Duodenal mucosa (tissue), 2 donors: ENCODE measurements at regions not wholly inside any gene's neighbourhood (a gene's known extent, or its start where the extent isn't known, plus 50 kb on each side); places are given as distances from the start of the nearest gene placed in this dataset.
"Not testable (repeated sequence)": the region's sequence is repeated elsewhere in the genome, so short reads cannot be mapped to it uniquely, and the experiment has no call there.

ENCODE experiments used
- H3K27ac ChIP-seq: one replicate; pipeline ENCODE4 v1.7.0; 2013; ENCODE audit warnings: low read depth, low read length
- H3K27me3 ChIP-seq, 2 donors: one replicate each; pipeline ENCODE4 v1.7.0; 2013; ENCODE audit warnings: low read length in 2 of 2, control low read depth in 1 of 2; ENCODE audit not compliant: insufficient read depth in 2 of 2, control insufficient read depth in 1 of 2
- H3K36me3 ChIP-seq, 2 donors: one replicate each; pipeline ENCODE4 v1.7.0; 2013; ENCODE audit warnings: low read length in 2 of 2, control low read depth in 1 of 2; ENCODE audit not compliant: insufficient read depth in 2 of 2, control insufficient read depth in 1 of 2
- H3K4me1 ChIP-seq, 2 donors: one replicate each; pipeline ENCODE4 v1.7.0; 2013; ENCODE audit warnings: low read length in 2 of 2, control low read depth in 1 of 2; ENCODE audit not compliant: insufficient read depth in 2 of 2, control insufficient read depth in 1 of 2
- H3K4me3 ChIP-seq, 2 donors: one replicate each; pipeline ENCODE4 v1.7.0; 2013; ENCODE audit warnings: low read length in 2 of 2, low read depth in 1 of 2
- H3K9ac ChIP-seq, 2 donors: one replicate each; pipeline ENCODE4 v1.7.0; 2013; ENCODE audit warnings: low read length in 2 of 2, low read depth in 1 of 2
- H3K9me3 ChIP-seq, 2 donors: one replicate each; pipeline ENCODE4 v1.7.0; 2013; ENCODE audit warnings: low read length in 2 of 2, control low read depth in 1 of 2; ENCODE audit not compliant: control insufficient read depth in 1 of 2

- Histone ChIP-seq H3K27me3 (no peaks in the 10 kb centered on the region), H3K4me1 (no peaks in the 10 kb centered on the region), H3K4me3 (no peak overlapping the region), H3K9me3 (no peaks in the 10 kb centered on the region), H3K27ac (no peak overlapping the region), H3K36me3 (no peaks in the 10 kb centered on the region), H3K9ac (no peak overlapping the region)
These were observed 391.0 kb downstream of the PTPRC start for GRCh38 chr1:199029855-199030254.

- H3K9me3 ChIP-seq, H3K9ac ChIP-seq, H3K4me1 ChIP-seq, H3K36me3 ChIP-seq, H3K27ac ChIP-seq, H3K27me3 ChIP-seq, H3K4me3 ChIP-seq: not testable (repeated sequence)
These were observed 391.7 kb downstream of the PTPRC start for GRCh38 chr1:199030541-199030940.

- not testable (repeated sequence) for H3K27ac ChIP-seq, H3K36me3 ChIP-seq, H3K27me3 ChIP-seq, H3K4me1 ChIP-seq, H3K9ac ChIP-seq, H3K4me3 ChIP-seq, H3K9me3 ChIP-seq
These were observed 392.3 kb downstream of the PTPRC start for GRCh38 chr1:199031170-199031569.

GRCh38 chr1:199032479-199032878 lies 393.6 kb downstream of the PTPRC start:
- not testable (repeated sequence) for H3K27ac ChIP-seq, H3K4me1 ChIP-seq, H3K9me3 ChIP-seq, H3K9ac ChIP-seq, H3K27me3 ChIP-seq, H3K36me3 ChIP-seq, H3K4me3 ChIP-seq

- H3K27ac ChIP-seq = no peak overlapping the region
- H3K36me3 ChIP-seq = no peaks in the 10 kb centered on the region
- no peak overlapping the region for H3K9ac ChIP-seq
- H3K4me1 ChIP-seq = no peaks in the 10 kb centered on the region
- no peak overlapping the region for H3K4me3 ChIP-seq
- H3K9me3 ChIP-seq = no peaks in the 10 kb centered on the region
- H3K27me3 ChIP-seq = no peaks in the 10 kb centered on the region
These were observed 394.8 kb downstream of the PTPRC start for GRCh38 chr1:199033661-199034060.

- Histone ChIP-seq H3K9ac (no peak overlapping the region), H3K36me3 (no peaks in the 10 kb centered on the region), H3K4me1 (no peaks in the 10 kb centered on the region), H3K27me3 (no peaks in the 10 kb centered on the region), H3K9me3 (no peaks in the 10 kb centered on the region), H3K4me3 (no peak overlapping the region), H3K27ac (no peak overlapping the region)
These were observed 399.3 kb downstream of the PTPRC start for GRCh38 chr1:199038156-199038555.

- H3K4me1 ChIP-seq = no peaks in the 10 kb centered on the region
- H3K36me3 ChIP-seq = no peaks in the 10 kb centered on the region
- no peaks in the 10 kb centered on the region for H3K27me3 ChIP-seq
- H3K4me3 ChIP-seq = no peak overlapping the region
- no peaks in the 10 kb centered on the region for H3K9me3 ChIP-seq
- no peak overlapping the region for H3K27ac ChIP-seq
- no peak overlapping the region for H3K9ac ChIP-seq
These were observed 401.5 kb downstream of the PTPRC start for GRCh38 chr1:199040076-199040905.

- no peaks in the 10 kb centered on the region for H3K27me3 ChIP-seq
These were observed 402.5 kb downstream of the PTPRC start for GRCh38 chr1:199041173-199041914.

GRCh38 chr1:199042193-199042592 lies 403.4 kb downstream of the PTPRC start:
- H3K9ac ChIP-seq = no peak overlapping the region
- H3K4me1 ChIP-seq = no peaks in the 10 kb centered on the region
- no peaks in the 10 kb centered on the region for H3K36me3 ChIP-seq
- H3K9me3 ChIP-seq = no peaks in the 10 kb centered on the region
- H3K4me3 ChIP-seq = no peak overlapping the region
- H3K27ac ChIP-seq = no peak overlapping the region
- no peaks in the 10 kb centered on the region for H3K27me3 ChIP-seq

More at GRCh38 chr1:199041173-199041914, 402.5 kb downstream of the PTPRC start:
- H3K36me3 ChIP-seq = no peaks in the 10 kb centered on the region
- H3K4me1 ChIP-seq = no peaks in the 10 kb centered on the region
- H3K9me3 ChIP-seq = no peaks in the 10 kb centered on the region
- H3K9ac ChIP-seq = no peak overlapping the region
- no peak overlapping the region for H3K4me3 ChIP-seq
- H3K27ac ChIP-seq = no peak overlapping the region

GRCh38 chr1:199044191-199044590 lies 405.4 kb downstream of the PTPRC start:
- no peak overlapping the region for H3K27ac ChIP-seq
- no peak overlapping the region for H3K9ac ChIP-seq
- no peaks in the 10 kb centered on the region for H3K36me3 ChIP-seq
- no peak overlapping the region for H3K4me3 ChIP-seq
- H3K9me3 ChIP-seq = no peaks in the 10 kb centered on the region
- no peaks in the 10 kb centered on the region for H3K4me1 ChIP-seq
- no peaks in the 10 kb centered on the region for H3K27me3 ChIP-seq
